Neuron (in vitro differentiated cells): ENCODE measurements at regions not wholly inside any gene's neighbourhood (a gene's known extent, or its start where the extent isn't known, plus 50 kb on each side); places are given as distances from the start of the nearest gene placed in this dataset.

ENCODE experiments used
- H2AFZ ChIP-seq: one replicate; pipeline ENCODE4 v1.6.1; 2013; ENCODE audit warnings: low read depth, mild to moderate bottlenecking, inconsistent platforms, low read length, moderate library complexity
- H3K27me3 ChIP-seq: one replicate; pipeline ENCODE4 v1.6.1; 2013; ENCODE audit warnings: low read length; ENCODE audit not compliant: insufficient read depth
- H3K36me3 ChIP-seq: one replicate; pipeline ENCODE4 v1.6.1; 2013; ENCODE audit warnings: low read length; ENCODE audit not compliant: insufficient read depth
- H3K4me1 ChIP-seq: one replicate; pipeline ENCODE4 v1.6.1; 2013; ENCODE audit warnings: low read length; ENCODE audit not compliant: insufficient read depth
- H3K4me3 ChIP-seq: 2 replicates; pipeline ENCODE4 v1.5.1; 2013; ENCODE audit warnings: mild to moderate bottlenecking, low read length, moderate library complexity
- H3K9me3 ChIP-seq: one replicate; pipeline ENCODE4 v1.6.1; 2013; ENCODE audit warnings: low read length

GRCh38 chr10:55330486-55330885, 529.5 kb upstream of the PCDH15 start:
- Histone ChIP-seq H3K27me3 (no peaks in the 10 kb centered on the region), H3K9me3 (no peaks in the 10 kb centered on the region), H3K4me1 (no peaks in the 10 kb centered on the region), H2AFZ (no peak overlapping the region), H3K36me3 (no peaks in the 10 kb centered on the region), H3K4me3 (no peak overlapping the region)

- no peak overlapping the region for H3K4me3 ChIP-seq
- H2AFZ ChIP-seq = no peak overlapping the region
- H3K4me1 ChIP-seq = no peaks in the 10 kb centered on the region
- no peaks in the 10 kb centered on the region for H3K9me3 ChIP-seq
- no peaks in the 10 kb centered on the region for H3K27me3 ChIP-seq
- no peaks in the 10 kb centered on the region for H3K36me3 ChIP-seq
Observed at GRCh38 chr10:55329796-55330195, 528.8 kb upstream of the PCDH15 start.

GRCh38 chr10:55320187-55320700, 519.2 kb upstream of the PCDH15 start:
- Histone ChIP-seq H2AFZ (no peak overlapping the region), H3K4me3 (no peak overlapping the region), H3K4me1 (no peaks in the 10 kb centered on the region), H3K9me3 (no peaks in the 10 kb centered on the region), H3K27me3 (no peaks in the 10 kb centered on the region), H3K36me3 (no peaks in the 10 kb centered on the region)

GRCh38 chr10:55311848-55312635, 511.0 kb upstream of the PCDH15 start:
- Histone ChIP-seq H2AFZ (no peak overlapping the region), H3K4me3 (no peak overlapping the region), H3K4me1 (peaks cover 2% of the 10 kb centered on the region), H3K27me3 (no peaks in the 10 kb centered on the region), H3K9me3 (no peaks in the 10 kb centered on the region), H3K36me3 (no peaks in the 10 kb centered on the region)

GRCh38 chr10:55310143-55310542, 509.1 kb upstream of the PCDH15 start:
- Histone ChIP-seq H3K27me3 (no peaks in the 10 kb centered on the region), H3K36me3 (no peaks in the 10 kb centered on the region), H3K4me3 (no peak overlapping the region), H2AFZ (no peak overlapping the region), H3K4me1 (peaks cover 2% of the 10 kb centered on the region), H3K9me3 (no peaks in the 10 kb centered on the region)

- no peaks in the 10 kb centered on the region for H3K27me3 ChIP-seq
- no peaks in the 10 kb centered on the region for H3K4me1 ChIP-seq
- no peaks in the 10 kb centered on the region for H3K9me3 ChIP-seq
- no peak overlapping the region for H2AFZ ChIP-seq
- no peak overlapping the region for H3K4me3 ChIP-seq
- H3K36me3 ChIP-seq = no peaks in the 10 kb centered on the region
Observed at GRCh38 chr10:55305285-55305684, 504.3 kb upstream of the PCDH15 start.

- H3K27me3 ChIP-seq = no peaks in the 10 kb centered on the region
- H3K36me3 ChIP-seq = no peaks in the 10 kb centered on the region
- H3K9me3 ChIP-seq = no peaks in the 10 kb centered on the region
- H2AFZ ChIP-seq = no peak overlapping the region
- no peak overlapping the region for H3K4me3 ChIP-seq
- H3K4me1 ChIP-seq = no peaks in the 10 kb centered on the region
Observed at GRCh38 chr10:55287346-55287745, 486.3 kb upstream of the PCDH15 start.

- Histone ChIP-seq H3K36me3 (no peaks in the 10 kb centered on the region), H3K27me3 (no peaks in the 10 kb centered on the region), H3K4me1 (no peaks in the 10 kb centered on the region), H3K4me3 (no peak overlapping the region), H2AFZ (no peak overlapping the region), H3K9me3 (no peaks in the 10 kb centered on the region)
Observed at GRCh38 chr10:55283031-55283430, 482.0 kb upstream of the PCDH15 start.

GRCh38 chr10:55280696-55281095, 479.7 kb upstream of the PCDH15 start:
- no peak overlapping the region for H3K4me3 ChIP-seq
- no peaks in the 10 kb centered on the region for H3K4me1 ChIP-seq
- H3K9me3 ChIP-seq = no peaks in the 10 kb centered on the region
- no peak overlapping the region for H2AFZ ChIP-seq
- no peaks in the 10 kb centered on the region for H3K36me3 ChIP-seq
- no peaks in the 10 kb centered on the region for H3K27me3 ChIP-seq

- Histone ChIP-seq H3K4me1 (no peaks in the 10 kb centered on the region), H3K4me3 (no peak overlapping the region), H3K36me3 (no peaks in the 10 kb centered on the region), H3K9me3 (no peaks in the 10 kb centered on the region), H2AFZ (no peak overlapping the region), H3K27me3 (no peaks in the 10 kb centered on the region)
Observed at GRCh38 chr10:55277549-55277948, 476.5 kb upstream of the PCDH15 start.

- H3K36me3 ChIP-seq = no peaks in the 10 kb centered on the region
- no peak overlapping the region for H3K4me3 ChIP-seq
- no peaks in the 10 kb centered on the region for H3K27me3 ChIP-seq
- no peak overlapping the region for H2AFZ ChIP-seq
- H3K4me1 ChIP-seq = no peaks in the 10 kb centered on the region
- no peaks in the 10 kb centered on the region for H3K9me3 ChIP-seq
Observed at GRCh38 chr10:55274367-55274766, 473.3 kb upstream of the PCDH15 start.

GRCh38 chr10:55273946-55274345, 472.9 kb upstream of the PCDH15 start:
- Histone ChIP-seq H2AFZ (no peak overlapping the region), H3K9me3 (no peaks in the 10 kb centered on the region), H3K36me3 (no peaks in the 10 kb centered on the region), H3K27me3 (no peaks in the 10 kb centered on the region), H3K4me1 (no peaks in the 10 kb centered on the region), H3K4me3 (no peak overlapping the region)

- no peak overlapping the region for H2AFZ ChIP-seq
Observed at GRCh38 chr10:55272886-55273285, 471.9 kb upstream of the PCDH15 start.

GRCh38 chr10:55266797-55267196, 465.8 kb upstream of the PCDH15 start:
- Histone ChIP-seq H2AFZ (no peak overlapping the region), H3K27me3 (no peaks in the 10 kb centered on the region), H3K4me1 (no peaks in the 10 kb centered on the region), H3K4me3 (no peak overlapping the region), H3K36me3 (no peaks in the 10 kb centered on the region), H3K9me3 (no peaks in the 10 kb centered on the region)

More at GRCh38 chr10:55272886-55273285, 471.9 kb upstream of the PCDH15 start:
- Histone ChIP-seq H3K4me1 (no peaks in the 10 kb centered on the region), H3K36me3 (no peaks in the 10 kb centered on the region), H3K27me3 (no peaks in the 10 kb centered on the region), H3K9me3 (no peaks in the 10 kb centered on the region), H3K4me3 (no peak overlapping the region)
